ENCODE measurements at regions not wholly inside any gene's neighbourhood (a gene's known extent, or its start where the extent isn't known, plus 50 kb on each side); places are given as distances from the start of the nearest gene placed in this dataset.

GRCh38 chr21:28714777-28715464, 277.8 kb downstream of the LTN1 start:
- Histone ChIP-seq H2AFZ (no peak overlapping the region), H3F3A (replicated peaks; ENCODE audit: low read depth) (no peaks in the 10 kb centered on the region), H3K4me1 (ENCODE audit: insufficient read depth) (no peaks in the 10 kb centered on the region), H3K4me2 (no peak overlapping the region), H3K4me3 (no peak overlapping the region), H4K20me1 (replicated peaks; ENCODE audit: insufficient read depth) (no peaks in the 10 kb centered on the region), H3K27ac (ENCODE audit: low read depth) (no peak overlapping the region), H3K36me3 (ENCODE audit: insufficient read depth) (no peaks in the 10 kb centered on the region), H3K79me2 (replicated peaks; ENCODE audit: insufficient read depth) (no peaks in the 10 kb centered on the region), H3K27me3 (ENCODE audit: insufficient read depth) (no peaks in the 10 kb centered on the region), H3K9me2 (ENCODE audit: insufficient read depth) (peaks cover 2% of the 10 kb centered on the region; the same call in 1 of the 2 replicates)
- Mint-ChIP-seq H3K4me3 (no peak overlapping the region), H3K36me3 (ENCODE audit: low read depth) (no peaks in the 10 kb centered on the region), H3K27me3 (ENCODE audit: insufficient read depth, low read depth, poor library complexity) (no peaks in the 10 kb centered on the region), H3K4me1 (no peaks in the 10 kb centered on the region), H3K27ac (no peak overlapping the region), H3K9me3 (no peaks in the 10 kb centered on the region)
- TF ChIP-seq REST (IDR thresholded peaks at IDR 0.05; ENCODE audit: unreplicated experiment) (no peak), ZNF462 (CRISPR knock-in tag; IDR thresholded peaks at IDR 0.05) (no peak), CREB1 (CRISPR knock-in tag; IDR thresholded peaks at IDR 0.05; ENCODE audit: low read depth) (no peak), EZH2 (IDR thresholded peaks at IDR 0.05; ENCODE audit: low read depth, unreplicated experiment) (no peak), POLR2AphosphoS5 (IDR thresholded peaks at IDR 0.05; ENCODE audit: low read depth) (no peak), JUNB (IDR thresholded peaks at IDR 0.05; ENCODE audit: unreplicated experiment) (no peak), ZNF114 (CRISPR knock-in tag; IDR thresholded peaks at IDR 0.05) (no peak), EZH2phosphoT487 (IDR thresholded peaks at IDR 0.05; ENCODE audit: unreplicated experiment) (no peak), STAT1 (IDR thresholded peaks at IDR 0.05; ENCODE audit: unreplicated experiment) (no peak), ZNF331 (CRISPR knock-in tag; IDR thresholded peaks at IDR 0.05; ENCODE audit: low read depth) (no peak), ETS1 (IDR thresholded peaks at IDR 0.05) (no peak), NANOG (IDR thresholded peaks at IDR 0.05; ENCODE audit: borderline replicate concordance) (no peak), CTCF (conservative IDR thresholded peaks at IDR 0.05; ENCODE audit: low read depth in 2 of 2) (no peak)
- DNase-seq (ENCODE audit: low spot score) (no peak), ATAC-seq (no peak)

Measured in GM23338 (cell line).